Tibial nerve (tissue), 4 donors: ENCODE measurements at regions not wholly inside any gene's neighbourhood (a gene's known extent, or its start where the extent isn't known, plus 50 kb on each side); places are given as distances from the start of the nearest gene placed in this dataset.
A peak's percentile ranks its signal among the peaks of the same experiment; 100 is the strongest.

Source experiments
- DNase-seq, 2 donors: peaks; one replicate each; pipeline ENCODE4 v3.0.0-alpha.2; 2019; ENCODE audit warnings: low spot score in 2 of 2
- H3K27ac ChIP-seq, 4 donors: fragments of 200-600 bp; sonication (generic) in 3 of 4; one replicate each; pipeline ENCODE4 v1.5.1; 2017 to 2019; ENCODE audit warnings: mild to moderate bottlenecking in 1 of 4
- H3K27me3 ChIP-seq, 2 donors: fragments of 200-600 bp; sonication (generic) in 1 of 2; one replicate each; pipeline versions ENCODE4 v1.5.1 to v1.6.0; 2017 to 2019
- H3K36me3 ChIP-seq, 3 donors: fragments of 200-600 bp; sonication (generic); one replicate each; pipeline ENCODE4 v1.5.1; 2018 to 2019
- H3K4me1 ChIP-seq, 4 donors: fragments of 200-600 bp; sonication (generic) in 3 of 4; one replicate each; pipeline ENCODE4 v1.5.1; 2017 to 2019
- H3K4me3 ChIP-seq, 4 donors: fragments of 200-600 bp; sonication (generic) in 3 of 4; one replicate each; pipeline ENCODE4 v1.5.1; 2017 to 2019; ENCODE audit warnings: mild to moderate bottlenecking in 1 of 4, moderate library complexity in 1 of 4
- H3K9me3 ChIP-seq, 4 donors: fragments of 200-600 bp; sonication (generic) in 3 of 4; one replicate each; pipeline ENCODE4 v1.5.1; 2017 to 2019
- CTCF ChIP-seq, 5 experiments: fragments of 200-600 bp in 3 of 5; fragments of 450-650 bp in 2 of 5; sonication (generic) in 3 of 5; IDR thresholded peaks; one replicate each; pipeline ENCODE4 v1.5.1; 2016 to 2019; ENCODE audit warnings: antibody characterized with exemption in 5 of 5, mild to moderate bottlenecking in 3 of 5, moderate library complexity in 2 of 5
- EP300 ChIP-seq, 2 donors: sonication (generic); formaldehyde crosslinking; IDR thresholded peaks; one replicate each; pipeline ENCODE4 v1.6.1; 2017; ENCODE audit warnings: antibody characterized with exemption in 2 of 2, mild to moderate bottlenecking in 1 of 2
- POLR2A ChIP-seq, 2 donors: fragments of 450-650 bp; IDR thresholded peaks; one replicate each; pipeline ENCODE4 v1.6.1; 2017; ENCODE audit warnings: antibody characterized with exemption in 2 of 2, mild to moderate bottlenecking in 2 of 2, moderate library complexity in 2 of 2
- WGBS, 2 donors: methylation state at CpG; one replicate each; pipeline ENCODE4 v1.1.5; 2018; 5-methylcytosine and 5-hydroxymethylcytosine counted together

- no peaks in the 10 kb centered on the region for H3K36me3 ChIP-seq
- H3K9me3 ChIP-seq = no peaks in the 10 kb centered on the region
- no peaks in the 10 kb centered on the region for H3K4me1 ChIP-seq
- no peak overlapping the region for H3K4me3 ChIP-seq
- no peak for TF ChIP-seq CTCF (IDR thresholded peaks at IDR 0.05)
- no peak for TF ChIP-seq EP300 (IDR thresholded peaks at IDR 0.05)
- TF ChIP-seq POLR2A (IDR thresholded peaks at IDR 0.05) = no peak
- H3K27me3 ChIP-seq = no peaks in the 10 kb centered on the region
- H3K27ac ChIP-seq = no peak overlapping the region
- no peak for DNase-seq
- 73 to 78% methylated on average over 4 of the region's 4 CpGs for WGBS, 2 donors
These were observed 88.3 kb downstream of the NPAP1 start for GRCh38 chr15:24763891-24764290.

DNA sequence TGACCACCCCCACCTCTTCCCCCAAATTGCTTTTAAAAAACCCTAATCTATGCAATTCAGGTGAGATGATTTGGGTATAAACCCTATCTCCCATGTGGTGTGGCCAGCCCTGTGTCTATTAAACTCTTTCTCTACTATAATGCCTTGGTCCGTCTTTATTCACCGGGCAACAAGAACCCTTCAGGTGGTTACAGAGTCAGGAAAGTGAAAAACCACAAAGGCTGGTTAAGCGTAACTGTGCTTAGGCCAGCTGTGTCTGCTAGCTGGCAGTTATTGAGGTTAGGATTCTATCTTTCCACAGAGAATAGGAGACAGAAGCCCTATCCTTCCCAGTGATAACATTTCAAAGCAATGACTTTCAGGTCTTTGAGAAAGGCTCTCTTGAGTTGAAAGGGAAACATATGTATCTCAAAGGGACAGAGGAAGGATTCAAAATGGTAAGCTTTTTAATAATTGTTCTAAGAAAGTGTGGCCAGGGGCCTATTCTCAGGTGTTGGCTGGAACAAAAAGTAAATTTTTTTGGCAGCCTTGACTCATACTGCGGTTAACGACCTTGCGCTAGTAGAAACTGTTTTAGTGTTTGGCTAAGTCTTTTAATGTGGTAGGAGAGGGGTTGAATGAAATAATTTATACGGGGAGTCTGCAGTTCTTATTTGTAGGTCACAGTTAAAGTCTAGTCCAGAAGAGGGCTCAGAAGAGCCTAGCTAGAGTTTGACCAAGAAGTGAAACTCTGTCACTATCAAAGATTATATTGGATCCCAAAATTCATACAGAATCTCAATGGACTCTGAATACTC is 89.0 kb downstream of the NPAP1 start:
- Histone ChIP-seq H3K36me3 (no peaks in the 10 kb centered on the region), H3K27me3 (no peaks in the 10 kb centered on the region), H3K9me3 (no peaks in the 10 kb centered on the region), H3K4me1 (no peaks in the 10 kb centered on the region), H3K27ac (no peak overlapping the region), H3K4me3 (no peak overlapping the region)
- no peak for TF ChIP-seq CTCF (IDR thresholded peaks at IDR 0.05)
- TF ChIP-seq POLR2A (IDR thresholded peaks at IDR 0.05) = no peak
- no peak for TF ChIP-seq EP300 (IDR thresholded peaks at IDR 0.05)
- 85 to 91% methylated on average over 7 of the region's 7 CpGs for WGBS, 2 donors
- no peak for DNase-seq

DNA sequence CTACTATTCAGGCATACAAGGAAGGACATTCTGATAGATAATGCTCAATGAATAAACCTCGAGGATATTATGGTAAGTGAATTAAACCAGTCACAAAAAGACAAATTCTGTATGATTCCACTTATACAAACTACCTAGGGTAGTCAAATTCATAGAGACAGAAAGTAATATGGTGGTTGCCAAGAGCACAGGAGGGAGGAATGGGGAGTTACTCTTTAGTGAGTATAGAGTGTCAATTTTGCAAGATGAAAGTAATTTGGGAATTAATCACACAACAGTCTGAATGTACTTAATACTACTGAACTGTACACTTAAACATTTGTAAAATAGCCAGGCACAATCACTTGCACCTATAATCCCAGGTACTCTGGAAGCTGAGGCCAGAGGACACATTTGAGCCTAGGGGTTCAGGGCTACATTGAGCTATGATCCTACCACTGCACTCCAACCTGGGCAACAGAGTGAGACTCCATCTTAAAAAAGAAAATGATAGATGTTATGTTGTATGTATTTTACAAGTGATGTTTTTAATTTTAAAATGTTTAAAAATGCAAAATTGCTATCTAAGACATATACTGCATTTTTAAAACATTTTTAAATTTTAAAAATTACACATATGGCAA is 91.0 kb downstream of the NPAP1 start:
- no peaks in the 10 kb centered on the region for H3K27me3 ChIP-seq
- TF ChIP-seq CTCF (IDR thresholded peaks at IDR 0.05) = no peak
- no peak for TF ChIP-seq EP300 (IDR thresholded peaks at IDR 0.05)
- no peak for TF ChIP-seq POLR2A (IDR thresholded peaks at IDR 0.05)
- no peak overlapping the region for H3K27ac ChIP-seq
- H3K9me3 ChIP-seq = no peaks in the 10 kb centered on the region
- no peaks in the 10 kb centered on the region for H3K4me1 ChIP-seq
- WGBS, 2 donors = 51 to 69% methylated on average over 1 of the region's 1 CpG
- H3K36me3 ChIP-seq = no peaks in the 10 kb centered on the region
- DNase-seq = no peak
- H3K4me3 ChIP-seq = no peak overlapping the region

DNA sequence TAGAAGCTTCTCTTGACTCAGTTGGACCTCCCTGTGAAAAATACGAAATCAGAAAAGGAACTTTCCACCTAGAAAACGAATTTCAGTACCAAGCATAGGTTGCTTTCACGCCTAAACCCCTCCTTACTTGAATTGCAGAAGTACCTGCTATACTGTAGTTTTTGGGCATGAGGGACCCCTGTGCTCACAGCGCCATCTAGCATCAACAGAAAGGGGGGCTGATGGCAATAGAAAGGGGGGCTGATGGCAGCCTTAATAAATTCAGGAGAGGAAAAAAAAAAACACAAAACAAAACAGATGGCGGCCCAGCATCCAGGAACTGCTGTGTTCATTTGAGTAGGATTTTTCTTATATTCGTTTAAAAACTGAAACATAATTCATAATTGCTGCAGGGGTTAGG is 96.7 kb downstream of the NPAP1 start:
- H3K4me3 ChIP-seq = peak overlapping the region in 1 of 4 donors; percentile 46
- no peak overlapping the region for H3K27ac ChIP-seq
- no peaks in the 10 kb centered on the region for H3K27me3 ChIP-seq
- H3K9me3 ChIP-seq = peaks cover 0 to 19% (median 0%) of the 10 kb centered on the region in 4 donors
- no peaks in the 10 kb centered on the region for H3K36me3 ChIP-seq
- 28 to 34% methylated on average over 6 of the region's 6 CpGs for WGBS, 2 donors
- DNase-seq = no peak
- no peaks in the 10 kb centered on the region for H3K4me1 ChIP-seq
- TF ChIP-seq POLR2A (IDR thresholded peaks at IDR 0.05) (no peak), CTCF (IDR thresholded peaks at IDR 0.05) (no peak), EP300 (IDR thresholded peaks at IDR 0.05) (no peak)

DNA sequence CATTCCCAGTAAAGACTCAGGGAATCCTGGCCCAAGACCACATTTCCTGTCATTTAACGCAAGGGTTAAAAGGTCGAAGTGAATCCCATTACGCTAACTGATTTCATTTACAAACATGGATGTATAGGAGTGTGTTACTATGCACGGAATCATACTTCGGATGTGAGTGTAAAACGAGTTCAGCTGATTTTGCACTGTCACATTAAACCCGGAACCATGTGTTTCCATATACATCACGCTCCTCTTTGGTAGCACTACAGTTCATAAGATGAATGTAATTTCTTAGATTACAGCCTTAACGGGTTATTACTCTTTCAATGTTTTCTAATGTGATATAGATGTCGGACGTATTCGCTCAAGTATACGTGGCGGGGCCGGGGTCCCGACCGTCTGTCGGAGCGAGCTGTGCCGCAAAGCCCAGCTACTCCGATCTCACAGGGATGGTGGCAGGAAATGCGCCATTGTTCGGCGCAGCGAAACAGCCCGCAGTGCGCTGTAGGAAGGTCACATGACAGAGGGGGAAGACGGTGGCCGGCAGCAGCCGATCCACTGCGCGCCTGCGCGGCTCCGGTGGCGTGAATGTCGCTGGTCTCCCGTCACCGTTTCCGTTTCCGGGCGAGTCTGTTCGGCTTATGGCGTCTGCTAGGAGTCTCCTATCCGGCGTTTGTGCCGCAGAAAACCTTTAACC is 97.3 kb downstream of the NPAP1 start:
- Histone ChIP-seq H3K27ac (no peak overlapping the region), H3K36me3 (no peaks in the 10 kb centered on the region), H3K4me1 (no peaks in the 10 kb centered on the region), H3K4me3 (peak overlapping the region; percentile 0 to 46 (median 14)), H3K9me3 (peaks cover 0 to 19% (median 0%) of the 10 kb centered on the region in 4 donors), H3K27me3 (no peaks in the 10 kb centered on the region)
- 28 to 39% methylated on average over 47 of the region's 47 CpGs for WGBS, 2 donors
- peak in 1 of 2 donors; percentile 12 for DNase-seq
- TF ChIP-seq POLR2A (IDR thresholded peaks at IDR 0.05) = no peak
- TF ChIP-seq EP300 (IDR thresholded peaks at IDR 0.05) = no peak
- no peak for TF ChIP-seq CTCF (IDR thresholded peaks at IDR 0.05)
